Superior temporal gyrus (tissue), 1 donor: ENCODE measurements at regions not wholly inside any gene's neighbourhood (a gene's known extent, or its start where the extent isn't known, plus 50 kb on each side); places are given as distances from the start of the nearest gene placed in this dataset.
"Not testable (repeated sequence)": the region's sequence is repeated elsewhere in the genome, so short reads cannot be mapped to it uniquely, and the experiment has no call there.

ENCODE experiments used
- DNase-seq: peaks from one replicate; pipeline ENCODE4 v3.0.0-alpha.2; 2016; ENCODE audit errors: extremely low spot score

GRCh38 chr6:103672169-103672568 lies 1187.5 kb downstream of the HACE1 start:
- DNase-seq, result no peak

GRCh38 chr6:103629613-103630012 lies 1230.1 kb downstream of the HACE1 start:
- no peak for DNase-seq

GRCh38 chr6:103617642-103618041 lies 1242.1 kb downstream of the HACE1 start:
- DNase-seq, result no peak

- DNase-seq, result no peak
These were observed 1272.0 kb downstream of the HACE1 start for GRCh38 chr6:103587722-103588121.

GRCh38 chr6:103578115-103578514 lies 1281.6 kb downstream of the HACE1 start:
- DNase-seq, result no peak

- DNase-seq, result no peak
These were observed 1289.3 kb downstream of the HACE1 start for GRCh38 chr6:103570431-103570830.

GRCh38 chr6:103554911-103555310 lies 1304.8 kb downstream of the HACE1 start:
- no peak for DNase-seq

GRCh38 chr6:103538381-103538780 lies 1321.3 kb downstream of the HACE1 start:
- DNase-seq, result peak; percentile 53

- no peak for DNase-seq
These were observed 1324.9 kb downstream of the HACE1 start for GRCh38 chr6:103534814-103535213.

- no peak for DNase-seq
These were observed 1325.6 kb downstream of the HACE1 start for GRCh38 chr6:103534095-103534494.

- DNase-seq, result no peak
These were observed 1337.7 kb downstream of the HACE1 start for GRCh38 chr6:103522045-103522444.

GRCh38 chr6:103516336-103516735 lies 1343.4 kb downstream of the HACE1 start:
- no peak for DNase-seq

- DNase-seq, result no peak
These were observed 1352.7 kb downstream of the HACE1 start for GRCh38 chr6:103507052-103507451.

- DNase-seq, result no peak
These were observed 1354.6 kb downstream of the HACE1 start for GRCh38 chr6:103505155-103505518.

GRCh38 chr6:103504501-103505154 lies 1355.1 kb downstream of the HACE1 start:
- no peak for DNase-seq

GRCh38 chr6:103496588-103496987 lies 1363.1 kb downstream of the HACE1 start:
- DNase-seq, result not testable (repeated sequence)

- DNase-seq, result no peak
These were observed 1403.1 kb downstream of the HACE1 start for GRCh38 chr6:103456652-103457051.

GRCh38 chr6:103455275-103455674 lies 1404.4 kb downstream of the HACE1 start:
- no peak for DNase-seq

GRCh38 chr6:103409475-103409874 lies 1450.2 kb downstream of the HACE1 start:
- no peak for DNase-seq

- no peak for DNase-seq
These were observed 1454.4 kb downstream of the HACE1 start for GRCh38 chr6:103405321-103405720.

GRCh38 chr6:103404799-103405198 lies 1454.9 kb downstream of the HACE1 start:
- DNase-seq, result no peak

GRCh38 chr6:103396768-103397167 lies 1463.0 kb downstream of the HACE1 start:
- DNase-seq, result no peak

GRCh38 chr6:103379272-103379671 lies 1480.4 kb downstream of the HACE1 start:
- no peak for DNase-seq

- DNase-seq, result no peak
These were observed 1492.5 kb downstream of the HACE1 start for GRCh38 chr6:103367212-103367611.
